H9 (cell line): ENCODE measurements at regions not wholly inside any gene's neighbourhood (a gene's known extent, or its start where the extent isn't known, plus 50 kb on each side); places are given as distances from the start of the nearest gene placed in this dataset.

Experiments used
- DNase-seq: peaks from one replicate; pipeline ENCODE4 v3.0.0-alpha.2; 2017
- H2AFZ ChIP-seq: one replicate; pipeline ENCODE4 v1.6.1; 2013; ENCODE audit warnings: mild to moderate bottlenecking, low read length, control low read depth, moderate library complexity
- H2AK5ac ChIP-seq: 2 replicates; pipeline ENCODE4 v1.6.1; 2013; ENCODE audit warnings: low read length, control low read depth, mixed read lengths; ENCODE audit not compliant: insufficient read length
- H2BK120ac ChIP-seq: one replicate; pipeline ENCODE4 v1.6.1; 2013; ENCODE audit warnings: low read depth, mild to moderate bottlenecking, low read length, control low read depth, inconsistent platforms; ENCODE audit not compliant: poor library complexity, severe bottlenecking
- H2BK12ac ChIP-seq: 2 replicates; pipeline ENCODE4 v1.6.1; 2013; ENCODE audit warnings: low read length, control low read depth, mixed read lengths, low read depth; ENCODE audit not compliant: insufficient read length
- H2BK15ac ChIP-seq: 2 replicates; pipeline ENCODE4 v1.6.1; 2013; ENCODE audit warnings: low read depth, low read length, control low read depth
- H2BK20ac ChIP-seq: one replicate; pipeline ENCODE4 v1.6.1; 2013; ENCODE audit warnings: low read depth, mild to moderate bottlenecking, low read length, control low read depth, inconsistent platforms; ENCODE audit not compliant: poor library complexity, severe bottlenecking
- H2BK5ac ChIP-seq: 2 replicates; pipeline ENCODE4 v1.6.1; 2013; ENCODE audit warnings: low read length, control low read depth, mixed read lengths; ENCODE audit not compliant: insufficient read length
- H3K14ac ChIP-seq: 2 replicates; pipeline ENCODE4 v1.6.1; 2013; ENCODE audit warnings: low read length, control low read depth; ENCODE audit not compliant: insufficient read depth
- H3K18ac ChIP-seq: 2 replicates; pipeline ENCODE4 v1.6.1; 2013; ENCODE audit warnings: low read depth, mild to moderate bottlenecking, mixed read lengths, low read length, control low read depth; ENCODE audit not compliant: insufficient read length
- H3K23ac ChIP-seq: 2 replicates; pipeline ENCODE4 v1.6.1; 2013; ENCODE audit warnings: low read length, control low read depth, mixed read lengths, low read depth; ENCODE audit not compliant: insufficient read length
- H3K23me2 ChIP-seq: 2 replicates; pipeline ENCODE4 v1.6.1; 2013; ENCODE audit warnings: low read depth, mild to moderate bottlenecking, mixed read lengths, low read length, control low read depth; ENCODE audit not compliant: insufficient read length, poor library complexity, severe bottlenecking
- H3K27ac ChIP-seq: 2 replicates; pipeline ENCODE4 v1.5.1; 2013; ENCODE audit warnings: low read length, control low read depth, mixed read lengths, low read depth; ENCODE audit not compliant: insufficient read length
- H3K27me3 ChIP-seq: 2 replicates; pipeline ENCODE4 v1.6.1; 2013; ENCODE audit warnings: low read length, control low read depth, inconsistent platforms; ENCODE audit not compliant: insufficient read depth
- H3K4ac ChIP-seq: 2 replicates; pipeline ENCODE4 v1.6.1; 2013; ENCODE audit warnings: low read depth, mild to moderate bottlenecking, control low read depth, inconsistent platforms, low read length, moderate library complexity
- H3K4me1 ChIP-seq: 2 replicates; pipeline ENCODE4 v1.6.1; 2013; ENCODE audit warnings: low read length, control low read depth, inconsistent platforms; ENCODE audit not compliant: insufficient read depth
- H3K4me2 ChIP-seq: 2 replicates; pipeline ENCODE4 v1.6.1; 2013; ENCODE audit warnings: low read length, control low read depth, mixed read lengths; ENCODE audit not compliant: insufficient read length, insufficient read depth
- H3K56ac ChIP-seq: 2 replicates; pipeline ENCODE4 v1.6.1; 2013; ENCODE audit warnings: low read depth, mild to moderate bottlenecking, mixed read lengths, low read length, control low read depth; ENCODE audit not compliant: insufficient read length
- H3K79me1 ChIP-seq: 2 replicates; pipeline ENCODE4 v1.6.1; 2013; ENCODE audit warnings: low read depth, mild to moderate bottlenecking, moderate library complexity, low read length, control low read depth, inconsistent platforms; ENCODE audit not compliant: insufficient read depth, poor library complexity, severe bottlenecking
- H3K79me2 ChIP-seq: 2 replicates; pipeline ENCODE4 v1.6.1; 2013; ENCODE audit warnings: low read length, control low read depth, inconsistent platforms; ENCODE audit not compliant: insufficient read depth
- H3K9ac ChIP-seq: 2 replicates; pipeline ENCODE4 v1.6.1; 2013; ENCODE audit warnings: low read length, control low read depth, mixed read lengths; ENCODE audit not compliant: insufficient read length; ENCODE audit errors: extremely low read depth
- H3K9me3 ChIP-seq: one replicate; pipeline ENCODE4 v1.6.1; 2013; ENCODE audit warnings: low read depth, low read length, inconsistent platforms; ENCODE audit not compliant: control insufficient read depth
- H3T11ph ChIP-seq: one replicate; pipeline ENCODE4 v1.6.1; 2013; ENCODE audit warnings: mild to moderate bottlenecking, low read length, control low read depth, inconsistent platforms
- H4K20me1 ChIP-seq: one replicate; pipeline ENCODE4 v1.6.1; 2013; ENCODE audit not compliant: control insufficient read depth, insufficient read length, insufficient read depth
- H4K5ac ChIP-seq: 2 replicates; pipeline ENCODE4 v1.6.1; 2013; ENCODE audit warnings: low read depth, mild to moderate bottlenecking, mixed read lengths, low read length, control low read depth; ENCODE audit not compliant: insufficient read length
- H4K8ac ChIP-seq: replicated peaks from 2 replicates; pipeline ENCODE4 v1.6.1; 2013; ENCODE audit warnings: low read length, control low read depth, mixed read lengths, low read depth; ENCODE audit not compliant: insufficient read length
- H4K91ac ChIP-seq: 2 replicates; pipeline ENCODE4 v1.6.1; 2013; ENCODE audit warnings: low read depth, mild to moderate bottlenecking, moderate library complexity, mixed read lengths, low read length, control low read depth; ENCODE audit not compliant: insufficient read length
- H3K27ac Mint-ChIP-seq, 3 experiments: 2 replicates in 2 of 3; 3 replicates in 1 of 3; pipeline ENCODE4 v1.8.0; 2020 to 2021; ENCODE audit warnings: mixed read lengths in 3 of 3, mild to moderate bottlenecking in 1 of 3, moderate library complexity in 1 of 3
- H3K27me3 Mint-ChIP-seq: 2 replicates; pipeline ENCODE4 v1.8.0; 2021; ENCODE audit warnings: low read depth, mild to moderate bottlenecking, moderate library complexity, mixed read lengths
- H3K36me3 Mint-ChIP-seq, 3 experiments: 2 replicates in 2 of 3; 3 replicates in 1 of 3; pipeline ENCODE4 v1.8.0; 2020 to 2021; ENCODE audit warnings: low read depth in 3 of 3, mixed read lengths in 3 of 3; ENCODE audit not compliant: insufficient read depth in 1 of 3
- H3K4me1 Mint-ChIP-seq, 2 experiments: 2 replicates each; pipeline ENCODE4 v1.8.0; 2020; ENCODE audit warnings: mixed read lengths in 2 of 2
- H3K4me3 Mint-ChIP-seq, 2 experiments: 2 replicates in 1 of 2; 3 replicates in 1 of 2; pipeline ENCODE4 v1.8.0; 2020 to 2021; ENCODE audit warnings: mild to moderate bottlenecking in 2 of 2, mixed read lengths in 2 of 2, moderate library complexity in 1 of 2
- H3K9me3 Mint-ChIP-seq, 2 experiments: 2 replicates in 1 of 2; 3 replicates in 1 of 2; pipeline ENCODE4 v1.8.0; 2020; ENCODE audit warnings: mild to moderate bottlenecking in 2 of 2, mixed read lengths in 2 of 2, moderate library complexity in 1 of 2
- CTCF ChIP-seq: fragments of 200-600 bp; sonication (generic); conservative IDR thresholded peaks from 3 replicates; pipeline ENCODE4 v1.8.0; 2021; ENCODE audit warnings: antibody characterized with exemption, mild to moderate bottlenecking
- WGBS: extraction: QIAGEN DNeasy Blood & Tissue Kit; methylation state at CpG from one replicate; pipeline ENCODE4 v1.1.7; 2013; ENCODE audit warnings: missing lambda C conversion rate, low lambda C conversion rate, mixed read lengths; ENCODE audit not compliant: insufficient read length; ENCODE audit errors: extremely low coverage; 5-methylcytosine and 5-hydroxymethylcytosine counted together

DNA sequence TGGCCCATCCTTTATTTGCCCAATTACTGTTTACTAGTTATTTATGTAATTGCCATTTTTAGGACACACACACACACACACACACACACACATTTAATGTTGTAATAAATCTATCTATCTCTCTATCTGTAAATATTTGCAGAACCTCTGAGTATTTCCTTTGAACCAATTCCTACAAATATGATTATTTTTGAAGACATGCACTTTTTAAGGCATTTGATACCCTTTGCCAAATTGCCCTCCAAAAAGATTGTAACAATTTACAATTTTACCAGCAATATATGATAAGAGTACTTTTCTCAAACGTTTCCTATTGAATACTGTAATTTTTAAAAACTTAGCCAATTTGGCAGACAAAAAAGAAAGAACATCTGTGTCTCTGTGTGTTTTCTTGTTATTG is 143.8 kb upstream of the FOXF1 start:
- H3K23me2 ChIP-seq, result no peaks in the 10 kb centered on the region
- H2AK5ac ChIP-seq, result no peak overlapping the region
- H3K79me1 ChIP-seq, result no peaks in the 10 kb centered on the region
- no peak overlapping the region for H2BK120ac ChIP-seq
- H3K14ac ChIP-seq, result no peak overlapping the region
- no peak overlapping the region for H4K91ac ChIP-seq
- H4K8ac ChIP-seq, result no peak overlapping the region
- no peak overlapping the region for H2BK12ac ChIP-seq
- no peaks in the 10 kb centered on the region for H4K20me1 ChIP-seq
- H2AFZ ChIP-seq, result no peak overlapping the region
- Mint-ChIP-seq H3K36me3 (no peaks in the 10 kb centered on the region), H3K9me3 (no peaks in the 10 kb centered on the region), H3K27ac (peak overlapping the region in 1 of 3 experiments; percentile 76; a peak in 1 of 7 replicates), H3K4me3 (no peak overlapping the region), H3K27me3 (peaks cover 8% of the 10 kb centered on the region; the same call in 1 of the 2 replicates), H3K4me1 (peaks cover 46 to 57% of the 10 kb centered on the region in 2 experiments)
- no peak overlapping the region for H4K5ac ChIP-seq
- H3K9ac ChIP-seq, result no peak overlapping the region
- no peaks in the 10 kb centered on the region for H3K9me3 ChIP-seq
- no CpG with 5 or more reads among the region's 1 CpG for WGBS
- H3K4me2 ChIP-seq, result no peak overlapping the region
- H3K27ac ChIP-seq, result no peak overlapping the region
- no peak overlapping the region for H2BK15ac ChIP-seq
- no peaks in the 10 kb centered on the region; the same call in 1 of the 2 replicates for H3K4me1 ChIP-seq
- no peaks in the 10 kb centered on the region for H3K27me3 ChIP-seq
- DNase-seq, result no peak
- no peak overlapping the region for H3K56ac ChIP-seq
- H3T11ph ChIP-seq, result no peak overlapping the region
- no peak for TF ChIP-seq CTCF
- no peak overlapping the region for H2BK20ac ChIP-seq
- no peak overlapping the region for H3K23ac ChIP-seq
- no peak overlapping the region for H3K18ac ChIP-seq
- no peaks in the 10 kb centered on the region for H3K79me2 ChIP-seq
- no peak overlapping the region for H2BK5ac ChIP-seq
- H3K4ac ChIP-seq, result no peak overlapping the region
